CD14-positive monocyte (primary cell): ENCODE measurements at regions not wholly inside any gene's neighbourhood (a gene's known extent, or its start where the extent isn't known, plus 50 kb on each side); places are given as distances from the start of the nearest gene placed in this dataset.
A peak's percentile ranks its signal among the peaks of the same experiment; 100 is the strongest.

Experiments
- DNase-seq, 3 donors: peaks; one replicate each; pipeline ENCODE4 v3.0.0-alpha.2; 2011 to 2022
- H2AFZ ChIP-seq: 2 replicates; pipeline ENCODE4 v1.6.0; 2012; ENCODE audit warnings: mild to moderate bottlenecking, low read depth, low read length, inconsistent platforms; ENCODE audit not compliant: insufficient read depth, poor library complexity, severe bottlenecking
- H3K27ac ChIP-seq, 2 donors: 1 replicate in 1 of 2; 2 replicates in 1 of 2; pipeline ENCODE4 v1.5.1; 2012 to 2013; ENCODE audit warnings: low read length in 2 of 2, control low read depth in 1 of 2, inconsistent platforms in 1 of 2, low read depth in 1 of 2, mild to moderate bottlenecking in 1 of 2
- H3K27me3 ChIP-seq, 2 donors: one replicate each; pipeline versions ENCODE4 v1.6.0 to v1.6.1; 2011 to 2013; ENCODE audit warnings: low read length in 2 of 2; ENCODE audit not compliant: control insufficient read depth in 2 of 2, insufficient read depth in 2 of 2
- H3K36me3 ChIP-seq, 2 donors: replicated peaks in 1 of 2; 1 replicate in 1 of 2; 2 replicates in 1 of 2; pipeline versions ENCODE4 v1.5.1 to v1.6.1; 2012 to 2013; ENCODE audit warnings: low read length in 2 of 2, control low read depth in 1 of 2, inconsistent platforms in 1 of 2, mild to moderate bottlenecking in 1 of 2; ENCODE audit not compliant: insufficient read depth in 2 of 2, control insufficient read depth in 1 of 2
- H3K4me1 ChIP-seq, 2 donors: 1 replicate in 1 of 2; 2 replicates in 1 of 2; pipeline versions ENCODE4 v1.5.1 to v1.6.1; 2012 to 2013; ENCODE audit warnings: low read length in 2 of 2, control low read depth in 1 of 2, inconsistent platforms in 1 of 2, mild to moderate bottlenecking in 1 of 2, moderate library complexity in 1 of 2; ENCODE audit not compliant: insufficient read depth in 2 of 2, control insufficient read depth in 1 of 2
- H3K4me2 ChIP-seq: replicated peaks from 2 replicates; pipeline ENCODE3; 2012; ENCODE audit warnings: low read length, moderate library complexity, mild to moderate bottlenecking; ENCODE audit not compliant: poor library complexity, severe bottlenecking; ENCODE audit errors: extremely low read depth
- H3K4me3 ChIP-seq, 3 experiments: fragments of 200-600 bp in 1 of 3; sonication (generic) in 1 of 3; replicated peaks in 1 of 3; 1 replicate in 2 of 3; 2 replicates in 1 of 3; pipeline ENCODE4 v1.5.1; 2011 to 2013; ENCODE audit warnings: low read length in 3 of 3, mild to moderate bottlenecking in 3 of 3, control low read depth in 2 of 3, low read depth in 2 of 3, inconsistent platforms in 1 of 3, moderate library complexity in 1 of 3
- H3K79me2 ChIP-seq: 2 replicates; pipeline ENCODE4 v1.6.0; 2012; ENCODE audit warnings: mild to moderate bottlenecking, control low read depth, inconsistent platforms, low read length, moderate library complexity; ENCODE audit not compliant: insufficient read depth
- H3K9ac ChIP-seq: 2 replicates; pipeline ENCODE4 v1.6.0; 2017; ENCODE audit warnings: low read length, mild to moderate bottlenecking; ENCODE audit not compliant: insufficient read depth, poor library complexity, severe bottlenecking
- H3K9me3 ChIP-seq, 2 donors: replicated peaks in 1 of 2; 1 replicate in 1 of 2; 2 replicates in 1 of 2; pipeline versions ENCODE4 v1.5.1 to v1.6.1; 2012 to 2013; ENCODE audit warnings: low read length in 2 of 2, control low read depth in 1 of 2; ENCODE audit not compliant: control insufficient read depth in 1 of 2, insufficient read depth in 1 of 2
- H4K20me1 ChIP-seq: 2 replicates; pipeline ENCODE4 v1.6.0; 2012; ENCODE audit warnings: mild to moderate bottlenecking, low read length, control low read depth, moderate library complexity; ENCODE audit not compliant: insufficient read depth
- H3K27ac Mint-ChIP-seq, 7 donors: one replicate each; pipeline ENCODE4 v1.8.0; 2020; ENCODE audit warnings: mild to moderate bottlenecking in 7 of 7, mixed read lengths in 7 of 7, moderate library complexity in 6 of 7, inconsistent platforms in 2 of 7
- H3K27me3 Mint-ChIP-seq, 3 donors: one replicate each; pipeline ENCODE4 v1.8.0; 2021 to 2022; ENCODE audit warnings: low read depth in 3 of 3, mild to moderate bottlenecking in 3 of 3, mixed read lengths in 3 of 3, moderate library complexity in 3 of 3, inconsistent platforms in 1 of 3
- H3K36me3 Mint-ChIP-seq, 2 donors: one replicate each; pipeline ENCODE4 v1.8.0; 2020; ENCODE audit warnings: mixed read lengths in 2 of 2, inconsistent platforms in 1 of 2, mild to moderate bottlenecking in 1 of 2
- H3K4me1 Mint-ChIP-seq: one replicate; pipeline ENCODE4 v1.8.0; 2020; ENCODE audit warnings: mild to moderate bottlenecking, mixed read lengths
- H3K4me3 Mint-ChIP-seq, 2 donors: one replicate each; pipeline ENCODE4 v1.8.0; 2020; ENCODE audit warnings: mild to moderate bottlenecking in 2 of 2, mixed read lengths in 2 of 2, moderate library complexity in 1 of 2
- H3K9me3 Mint-ChIP-seq, 7 donors: one replicate each; pipeline ENCODE4 v1.8.0; 2020 to 2022; ENCODE audit warnings: mixed read lengths in 7 of 7, mild to moderate bottlenecking in 6 of 7, moderate library complexity in 6 of 7, inconsistent platforms in 2 of 7
- CTCF ChIP-seq: fragments of 200-600 bp; IDR thresholded peaks from one replicate; pipeline ENCODE4 v1.8.0; 2022; ENCODE audit warnings: antibody characterized with exemption, mild to moderate bottlenecking
- WGBS: methylation state at CpG from one replicate; pipeline ENCODE4 v1.1.5; 2013; ENCODE audit warnings: missing lambda C conversion rate; ENCODE audit not compliant: insufficient coverage; 5-methylcytosine and 5-hydroxymethylcytosine counted together
- intact Hi-C, 2 donors: fragments of 100-400 bp; cut with micrococcal nuclease; formaldehyde crosslinking; loops; one replicate each; pipeline versions ENCODE4 v1.15.0 to v1.15.1; 2023

- Histone ChIP-seq H3K9ac (no peak overlapping the region), H3K9me3 (no peaks in the 10 kb centered on the region), H2AFZ (no peak overlapping the region), H3K4me3 (no peak overlapping the region), H3K4me2 (no peak overlapping the region), H3K79me2 (no peaks in the 10 kb centered on the region), H4K20me1 (no peaks in the 10 kb centered on the region), H3K36me3 (no peaks in the 10 kb centered on the region), H3K27me3 (no peaks in the 10 kb centered on the region), H3K27ac (no peak overlapping the region), H3K4me1 (no peaks in the 10 kb centered on the region)
- no peaks in the 10 kb centered on the region for H3K4me1 Mint-ChIP-seq
- H3K4me3 Mint-ChIP-seq, result no peak overlapping the region
- WGBS, result 86% methylated on average over 2 of the region's 3 CpGs
- no peaks in the 10 kb centered on the region for H3K36me3 Mint-ChIP-seq
- no peak for DNase-seq
- TF ChIP-seq CTCF, result no peak
- intact Hi-C loops, result no loop called here
- no peak overlapping the region for H3K27ac Mint-ChIP-seq
- H3K27me3 Mint-ChIP-seq, result peaks cover 0 to 2% (median 0%) of the 10 kb centered on the region in 3 donors
- no peaks in the 10 kb centered on the region for H3K9me3 Mint-ChIP-seq
These were observed 98.9 kb upstream of the MAN2A1 start for GRCh38 chr5:109590799-109591198.

DNA sequence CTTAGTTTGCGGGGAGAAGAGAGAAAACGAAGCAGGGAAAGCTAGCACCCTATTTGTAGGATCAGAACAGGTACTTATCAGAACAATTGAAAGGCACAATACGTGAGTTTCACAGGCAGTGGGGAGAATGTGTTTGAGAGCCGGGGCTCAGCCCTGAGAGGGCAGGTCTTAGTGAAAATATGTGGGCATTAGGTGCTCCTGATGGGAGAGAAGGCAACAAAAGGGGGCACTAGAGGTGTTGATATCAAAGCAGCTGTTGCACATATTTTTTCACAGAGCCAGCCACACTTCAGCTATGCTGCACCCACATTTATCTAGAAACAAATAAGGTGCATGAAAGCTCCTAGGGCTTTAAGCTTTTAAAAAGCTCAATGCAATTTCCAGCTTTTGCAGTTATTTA, 99.7 kb upstream of the MAN2A1 start:
- Mint-ChIP-seq H3K27me3 (peaks cover 0 to 2% (median 0%) of the 10 kb centered on the region in 3 donors), H3K4me1 (no peaks in the 10 kb centered on the region), H3K4me3 (no peak overlapping the region), H3K36me3 (no peaks in the 10 kb centered on the region), H3K9me3 (no peaks in the 10 kb centered on the region), H3K27ac (peak overlapping the region in 1 of 7 donors; percentile 13)
- DNase-seq, result peak; percentile 10 to 15 (median 13)
- Histone ChIP-seq H3K27ac (no peak overlapping the region), H3K4me2 (no peak overlapping the region), H3K4me1 (no peaks in the 10 kb centered on the region), H3K4me3 (no peak overlapping the region), H2AFZ (no peak overlapping the region), H3K79me2 (no peaks in the 10 kb centered on the region), H4K20me1 (no peaks in the 10 kb centered on the region), H3K36me3 (no peaks in the 10 kb centered on the region), H3K9ac (no peak overlapping the region), H3K27me3 (no peaks in the 10 kb centered on the region), H3K9me3 (no peaks in the 10 kb centered on the region)
- intact Hi-C loops, result no loop called here
- TF ChIP-seq CTCF, result no peak
- WGBS, result 64% methylated on average over 3 of the region's 4 CpGs
